ENCODE measurements at regions not wholly inside any gene's neighbourhood (a gene's known extent, or its start where the extent isn't known, plus 50 kb on each side); places are given as distances from the start of the nearest gene placed in this dataset.
A peak's percentile ranks its signal among the peaks of the same experiment; 100 is the strongest.

DNA sequence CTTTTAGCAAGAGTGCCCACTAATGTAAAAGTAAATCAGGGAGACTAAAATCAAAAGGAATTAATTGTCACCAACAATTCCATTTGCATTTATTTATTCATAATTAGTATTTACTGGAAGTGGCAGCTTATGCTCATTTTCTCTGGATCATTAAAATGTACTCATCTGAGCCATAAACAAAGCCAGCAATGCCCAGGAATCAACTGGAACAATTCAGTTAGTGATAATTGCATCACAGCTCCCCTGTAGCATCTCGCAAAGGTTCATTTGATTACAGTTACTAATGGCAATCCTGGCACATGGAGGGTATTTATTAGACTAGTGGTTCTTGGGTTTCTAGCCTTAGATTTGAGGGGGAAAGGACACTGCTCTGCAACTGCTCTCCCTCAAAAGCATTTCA, 92.7 kb upstream of the C1orf21 start:
- no peak for DNase-seq
- H3K9me3 ChIP-seq: no peaks in the 10 kb centered on the region
- H3K27me3 ChIP-seq: no peaks in the 10 kb centered on the region
- TF ChIP-seq POLR2A (IDR thresholded peaks at IDR 0.05): no peak
- TF ChIP-seq, protein P1, sequence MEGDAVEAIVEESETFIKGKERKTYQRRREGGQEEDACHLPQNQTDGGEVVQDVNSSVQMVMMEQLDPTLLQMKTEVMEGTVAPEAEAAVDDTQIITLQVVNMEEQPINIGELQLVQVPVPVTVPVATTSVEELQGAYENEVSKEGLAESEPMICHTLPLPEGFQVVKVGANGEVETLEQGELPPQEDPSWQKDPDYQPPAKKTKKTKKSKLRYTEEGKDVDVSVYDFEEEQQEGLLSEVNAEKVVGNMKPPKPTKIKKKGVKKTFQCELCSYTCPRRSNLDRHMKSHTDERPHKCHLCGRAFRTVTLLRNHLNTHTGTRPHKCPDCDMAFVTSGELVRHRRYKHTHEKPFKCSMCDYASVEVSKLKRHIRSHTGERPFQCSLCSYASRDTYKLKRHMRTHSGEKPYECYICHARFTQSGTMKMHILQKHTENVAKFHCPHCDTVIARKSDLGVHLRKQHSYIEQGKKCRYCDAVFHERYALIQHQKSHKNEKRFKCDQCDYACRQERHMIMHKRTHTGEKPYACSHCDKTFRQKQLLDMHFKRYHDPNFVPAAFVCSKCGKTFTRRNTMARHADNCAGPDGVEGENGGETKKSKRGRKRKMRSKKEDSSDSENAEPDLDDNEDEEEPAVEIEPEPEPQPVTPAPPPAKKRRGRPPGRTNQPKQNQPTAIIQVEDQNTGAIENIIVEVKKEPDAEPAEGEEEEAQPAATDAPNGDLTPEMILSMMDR (IDR thresholded peaks at IDR 0.05): no peak
- no peaks in the 10 kb centered on the region for H3K36me3 ChIP-seq
- intact Hi-C loops (cut with DNase I): no loop called here
- 96 to 100% methylated on average over 1 of the region's 1 CpG for WGBS, 2 donors
- H3K4me1 ChIP-seq: peaks cover 0 to 24% of the 10 kb centered on the region in 2 donors
- H3K4me3 ChIP-seq (replicated peaks in 1 of 3): no peak overlapping the region
- H3K27ac ChIP-seq: no peak overlapping the region

- no peaks in the 10 kb centered on the region for H3K36me3 ChIP-seq
- WGBS, 2 donors: 41 to 45% methylated on average over 10 of the region's 10 CpGs
- DNase-seq: peak; percentile 87 to 91
- peak overlapping the region; percentile 20 to 65 (median 53) for H3K27ac ChIP-seq
- TF ChIP-seq, protein P1 (IDR thresholded peaks at IDR 0.05): no peak
- no peak for TF ChIP-seq POLR2A (IDR thresholded peaks at IDR 0.05)
- intact Hi-C loops (cut with DNase I): no loop called here
- no peaks in the 10 kb centered on the region for H3K9me3 ChIP-seq
- no peaks in the 10 kb centered on the region for H3K27me3 ChIP-seq
- no peak overlapping the region for H3K4me3 ChIP-seq (replicated peaks in 1 of 3)
- H3K4me1 ChIP-seq: peaks cover 0 to 24% of the 10 kb centered on the region in 2 donors
These were observed 90.2 kb upstream of the C1orf21 start for GRCh38 chr1:184296466-184297243.

DNA sequence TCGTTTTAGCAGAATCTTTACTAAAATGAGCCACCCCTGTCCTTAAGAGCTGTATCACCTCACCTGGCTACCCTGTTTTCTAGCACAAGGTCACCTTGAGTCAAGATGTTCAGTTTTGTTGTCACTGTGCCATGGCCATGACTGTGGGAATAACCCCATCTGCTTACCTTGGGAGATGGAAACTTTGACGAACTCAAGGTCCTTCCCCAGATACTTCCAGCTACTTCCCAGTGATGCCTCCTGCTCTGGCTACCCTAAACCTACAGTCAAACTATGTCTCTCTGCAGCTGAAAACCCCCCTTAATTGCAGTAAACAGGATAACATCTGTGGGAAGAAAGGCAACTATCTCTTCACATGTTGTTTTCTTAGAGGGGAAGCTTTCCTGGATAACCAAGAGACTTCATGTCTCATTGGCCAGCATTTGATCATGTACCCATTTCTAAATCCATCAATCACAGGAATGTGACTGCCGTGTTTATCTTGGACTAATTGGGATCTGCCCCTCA, 89.5 kb upstream of the C1orf21 start:
- 83 to 86% methylated on average over 3 of the region's 3 CpGs for WGBS, 2 donors
- intact Hi-C loops (cut with DNase I): no loop called here

DNA sequence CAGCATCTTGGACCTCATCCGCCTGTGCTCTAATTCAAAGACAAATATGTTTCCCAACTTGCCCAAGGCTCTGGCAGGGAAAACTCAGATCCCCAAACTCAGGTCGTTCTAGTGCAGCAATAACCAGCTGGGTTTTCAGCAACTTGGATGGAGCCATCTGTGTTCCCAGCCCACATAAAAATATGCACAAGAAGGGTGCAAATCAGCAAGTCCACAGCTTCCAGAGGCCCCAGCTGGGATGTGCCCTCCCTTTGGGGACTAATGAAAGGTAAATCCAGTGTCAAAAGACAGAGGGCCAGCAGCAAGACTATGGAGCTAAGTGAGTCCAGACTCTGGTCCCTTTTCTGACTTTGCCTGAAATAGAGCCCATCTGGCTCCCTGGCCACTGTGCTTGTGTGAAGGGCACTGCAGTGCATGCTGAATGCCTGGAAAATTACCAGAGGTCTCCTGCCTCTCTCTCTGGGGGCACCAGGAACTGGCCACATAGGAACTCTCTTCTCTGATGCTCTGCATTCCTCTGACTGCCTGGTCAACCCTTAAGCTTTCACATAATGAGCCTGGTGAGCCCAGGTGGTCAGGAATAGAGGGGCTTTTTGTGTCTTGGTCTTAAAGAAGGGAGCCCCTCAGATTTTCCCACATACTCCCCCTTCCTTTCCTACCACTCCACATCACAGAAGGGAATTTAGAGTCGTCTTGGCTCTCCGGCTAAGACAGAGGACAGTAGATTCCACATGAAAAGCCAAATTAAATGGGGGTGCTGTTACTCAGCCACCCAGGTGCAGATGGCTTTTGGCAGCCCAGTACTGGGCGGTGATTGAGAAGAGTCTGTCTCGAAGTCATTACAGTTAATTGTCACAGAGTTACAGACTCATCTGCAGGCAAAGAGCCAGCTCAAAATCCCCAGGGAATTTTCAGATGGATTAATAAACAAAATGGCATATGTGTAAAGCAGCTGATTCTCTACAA, 88.1 kb upstream of the C1orf21 start:
- intact Hi-C loops (cut with DNase I): no loop called here

More for the DNA sequence above, 89.5 kb upstream of the C1orf21 start:
- H3K4me1 ChIP-seq: peaks cover 0 to 24% of the 10 kb centered on the region in 2 donors
- H3K27ac ChIP-seq: peak overlapping the region in 2 of 3 donors; percentile 53 to 65
- no peaks in the 10 kb centered on the region for H3K9me3 ChIP-seq
- no peaks in the 10 kb centered on the region for H3K36me3 ChIP-seq
- H3K27me3 ChIP-seq: no peaks in the 10 kb centered on the region
- no peak for TF ChIP-seq POLR2A (IDR thresholded peaks at IDR 0.05)
- TF ChIP-seq, protein P1 (IDR thresholded peaks at IDR 0.05): no peak
- no peak for DNase-seq
- H3K4me3 ChIP-seq (replicated peaks in 1 of 3): no peak overlapping the region

More for the DNA sequence above, 88.1 kb upstream of the C1orf21 start:
- 77 to 87% methylated on average over 6 of the region's 6 CpGs for WGBS, 2 donors
- Histone ChIP-seq H3K4me1 (peaks cover 0 to 24% of the 10 kb centered on the region in 2 donors), H3K27ac (no peak overlapping the region), H3K36me3 (no peaks in the 10 kb centered on the region), H3K27me3 (no peaks in the 10 kb centered on the region), H3K4me3 (replicated peaks in 1 of 3) (no peak overlapping the region), H3K9me3 (no peaks in the 10 kb centered on the region)
- TF ChIP-seq POLR2A (IDR thresholded peaks at IDR 0.05): no peak
- TF ChIP-seq, protein P1 (IDR thresholded peaks at IDR 0.05): no peak
- no peak for DNase-seq

All from thyroid gland (tissue), 4 donors.